Activated CD4-positive, alpha-beta T cell treated with anti-CD3 and anti-CD28 coated beads, Interleukin-2, amount 10 ng/mL, durations not matched to agents 7 days and 5 days (primary cell): ENCODE measurements at regions not wholly inside any gene's neighbourhood (a gene's known extent, or its start where the extent isn't known, plus 50 kb on each side); places are given as distances from the start of the nearest gene placed in this dataset.
"Not testable (repeated sequence)": the region's sequence is repeated elsewhere in the genome, so short reads cannot be mapped to it uniquely, and the experiment has no call there.

Experiments
- CTCF ChIA-PET: fragments of 350-600 bp; sonication (Branson Sonifier 250); formaldehyde crosslinking; loops from one replicate; lab custom pipeline; 2021; ENCODE audit warnings: antibody characterized with exemption; lab: Charles Lee
- POLR2A ChIA-PET: fragments of 350-600 bp; sonication (Branson Sonifier 250); formaldehyde crosslinking; loops from one replicate; lab custom pipeline; 2021; ENCODE audit warnings: antibody characterized with exemption; lab: Charles Lee
- DNase-seq: peaks from one replicate; pipeline ENCODE4 v3.0.0-alpha.2; 2020
- H3K27ac Mint-ChIP-seq: one replicate; pipeline ENCODE4 v1.8.0; 2021; ENCODE audit warnings: mild to moderate bottlenecking, moderate library complexity, mixed read lengths
- H3K27me3 Mint-ChIP-seq: one replicate; pipeline ENCODE4 v1.8.0; 2021; ENCODE audit warnings: mixed read lengths
- H3K36me3 Mint-ChIP-seq: one replicate; pipeline ENCODE4 v1.8.0; 2021; ENCODE audit warnings: low read depth, mixed read lengths
- H3K4me1 Mint-ChIP-seq: one replicate; pipeline ENCODE4 v1.8.0; 2021; ENCODE audit warnings: mixed read lengths
- H3K4me3 Mint-ChIP-seq: one replicate; pipeline ENCODE4 v1.8.0; 2021; ENCODE audit warnings: mild to moderate bottlenecking, moderate library complexity, mixed read lengths
- H3K9me3 Mint-ChIP-seq: one replicate; pipeline ENCODE4 v1.8.0; 2021; ENCODE audit warnings: mixed read lengths

- ChIA-PET POLR2A (no interaction called here), CTCF (no interaction called here)
- no peaks in the 10 kb centered on the region for H3K36me3 Mint-ChIP-seq
- peaks cover 2% of the 10 kb centered on the region for H3K4me1 Mint-ChIP-seq
- H3K27me3 Mint-ChIP-seq, result no peaks in the 10 kb centered on the region
- H3K9me3 Mint-ChIP-seq, result peaks cover 11% of the 10 kb centered on the region
- no peak for DNase-seq
- no peak overlapping the region for H3K4me3 Mint-ChIP-seq
- no peak overlapping the region for H3K27ac Mint-ChIP-seq
These were observed 491.9 kb downstream of the MN1 start for GRCh38 chr22:27309697-27310096.

- peaks cover 2% of the 10 kb centered on the region for H3K4me1 Mint-ChIP-seq
- H3K4me3 Mint-ChIP-seq, result no peak overlapping the region
- no peaks in the 10 kb centered on the region for H3K27me3 Mint-ChIP-seq
- no peak for DNase-seq
- H3K36me3 Mint-ChIP-seq, result no peaks in the 10 kb centered on the region
- H3K27ac Mint-ChIP-seq, result no peak overlapping the region
- ChIA-PET POLR2A (no interaction called here), CTCF (no interaction called here)
- peaks cover 11% of the 10 kb centered on the region for H3K9me3 Mint-ChIP-seq
These were observed 490.4 kb downstream of the MN1 start for GRCh38 chr22:27310966-27311697.

- CTCF ChIA-PET, result no interaction called here
These were observed 489.6 kb downstream of the MN1 start for GRCh38 chr22:27311698-27312550.

GRCh38 chr22:27312565-27312964, 489.0 kb downstream of the MN1 start:
- Mint-ChIP-seq H3K27me3 (no peaks in the 10 kb centered on the region), H3K36me3 (no peaks in the 10 kb centered on the region), H3K9me3 (peaks cover 5% of the 10 kb centered on the region), H3K4me1 (peaks cover 2% of the 10 kb centered on the region), H3K4me3 (no peak overlapping the region), H3K27ac (no peak overlapping the region)
- POLR2A ChIA-PET, result no interaction called here
- CTCF ChIA-PET, result no interaction called here
- DNase-seq, result no peak

More at GRCh38 chr22:27311698-27312550, 489.6 kb downstream of the MN1 start:
- peaks cover 2% of the 10 kb centered on the region for H3K4me1 Mint-ChIP-seq
- no peak overlapping the region for H3K27ac Mint-ChIP-seq
- H3K9me3 Mint-ChIP-seq, result peaks cover 10% of the 10 kb centered on the region
- H3K27me3 Mint-ChIP-seq, result no peaks in the 10 kb centered on the region
- DNase-seq, result no peak
- POLR2A ChIA-PET, result no interaction called here
- no peak overlapping the region for H3K4me3 Mint-ChIP-seq
- H3K36me3 Mint-ChIP-seq, result no peaks in the 10 kb centered on the region

GRCh38 chr22:27312966-27313855, 488.3 kb downstream of the MN1 start:
- H3K27me3 Mint-ChIP-seq, result peaks cover 6% of the 10 kb centered on the region
- ChIA-PET CTCF (no interaction called here), POLR2A (no interaction called here)
- H3K9me3 Mint-ChIP-seq, result peaks cover under 1% of the 10 kb centered on the region
- no peaks in the 10 kb centered on the region for H3K36me3 Mint-ChIP-seq
- no peak overlapping the region for H3K27ac Mint-ChIP-seq
- no peak for DNase-seq
- no peak overlapping the region for H3K4me3 Mint-ChIP-seq
- H3K4me1 Mint-ChIP-seq, result no peaks in the 10 kb centered on the region

- POLR2A ChIA-PET, result no interaction called here
- peaks cover 11% of the 10 kb centered on the region for H3K27me3 Mint-ChIP-seq
- H3K36me3 Mint-ChIP-seq, result no peaks in the 10 kb centered on the region
- CTCF ChIA-PET, result no interaction called here
- no peak for DNase-seq
- no peak overlapping the region for H3K4me3 Mint-ChIP-seq
- no peaks in the 10 kb centered on the region for H3K4me1 Mint-ChIP-seq
- H3K27ac Mint-ChIP-seq, result no peak overlapping the region
- H3K9me3 Mint-ChIP-seq, result no peaks in the 10 kb centered on the region
These were observed 487.2 kb downstream of the MN1 start for GRCh38 chr22:27314276-27314807.

GRCh38 chr22:27315833-27316232, 485.7 kb downstream of the MN1 start:
- ChIA-PET POLR2A (no interaction called here), CTCF (no interaction called here)
- Mint-ChIP-seq H3K4me3 (no peak overlapping the region), H3K36me3 (no peaks in the 10 kb centered on the region), H3K27ac (no peak overlapping the region), H3K27me3 (peaks cover 11% of the 10 kb centered on the region), H3K4me1 (no peaks in the 10 kb centered on the region), H3K9me3 (no peaks in the 10 kb centered on the region)
- DNase-seq, result no peak

- CTCF ChIA-PET, result no interaction called here
- Mint-ChIP-seq H3K4me3 (no peak overlapping the region), H3K4me1 (no peaks in the 10 kb centered on the region), H3K27ac (no peak overlapping the region), H3K27me3 (peaks cover 11% of the 10 kb centered on the region), H3K9me3 (no peaks in the 10 kb centered on the region), H3K36me3 (no peaks in the 10 kb centered on the region)
- DNase-seq, result no peak
- POLR2A ChIA-PET, result interaction anchor here (0.6 kb wide), 1 partner anchor 975 kb away, joined by 4 read pairs; no protein-coding TSS in a partner anchor
These were observed 484.5 kb downstream of the MN1 start for GRCh38 chr22:27317096-27317495.

- Mint-ChIP-seq H3K4me3 (no peak overlapping the region), H3K27me3 (peaks cover 11% of the 10 kb centered on the region)
- DNase-seq, result no peak
These were observed 483.6 kb downstream of the MN1 start for GRCh38 chr22:27317971-27318428.

GRCh38 chr22:27318516-27318915, 483.0 kb downstream of the MN1 start:
- Mint-ChIP-seq H3K4me1 (no peaks in the 10 kb centered on the region), H3K27me3 (peaks cover 11% of the 10 kb centered on the region), H3K36me3 (no peaks in the 10 kb centered on the region), H3K9me3 (no peaks in the 10 kb centered on the region), H3K27ac (no peak overlapping the region), H3K4me3 (no peak overlapping the region)
- no peak for DNase-seq
- POLR2A ChIA-PET, result no interaction called here
- CTCF ChIA-PET, result no interaction called here

More at GRCh38 chr22:27317971-27318428, 483.6 kb downstream of the MN1 start:
- H3K4me1 Mint-ChIP-seq, result no peaks in the 10 kb centered on the region
- ChIA-PET POLR2A (no interaction called here), CTCF (no interaction called here)
- H3K36me3 Mint-ChIP-seq, result no peaks in the 10 kb centered on the region
- H3K27ac Mint-ChIP-seq, result no peak overlapping the region
- no peaks in the 10 kb centered on the region for H3K9me3 Mint-ChIP-seq

- Mint-ChIP-seq H3K27ac (no peak overlapping the region), H3K4me3 (no peak overlapping the region), H3K4me1 (no peaks in the 10 kb centered on the region), H3K36me3 (no peaks in the 10 kb centered on the region), H3K9me3 (no peaks in the 10 kb centered on the region), H3K27me3 (peaks cover 4% of the 10 kb centered on the region)
- CTCF ChIA-PET, result no interaction called here
- POLR2A ChIA-PET, result no interaction called here
- no peak for DNase-seq
These were observed 477.9 kb downstream of the MN1 start for GRCh38 chr22:27323661-27324060.

- H3K27ac Mint-ChIP-seq, H3K36me3 Mint-ChIP-seq, H3K9me3 Mint-ChIP-seq, H3K4me3 Mint-ChIP-seq, POLR2A ChIA-PET, H3K27me3 Mint-ChIP-seq, CTCF ChIA-PET, H3K4me1 Mint-ChIP-seq, DNase-seq: not testable (repeated sequence)
These were observed 476.6 kb downstream of the MN1 start for GRCh38 chr22:27324908-27325307.
